GM21529 (cell line): ENCODE measurements at regions not wholly inside any gene's neighbourhood (a gene's known extent, or its start where the extent isn't known, plus 50 kb on each side); places are given as distances from the start of the nearest gene placed in this dataset.

ENCODE experiments used
- ATAC-seq: cut with Tn5 transposase; IDR thresholded peaks from one replicate; pipeline ENCODE4 v1.9.1; 2021; ENCODE audit not compliant: unreplicated experiment

DNA sequence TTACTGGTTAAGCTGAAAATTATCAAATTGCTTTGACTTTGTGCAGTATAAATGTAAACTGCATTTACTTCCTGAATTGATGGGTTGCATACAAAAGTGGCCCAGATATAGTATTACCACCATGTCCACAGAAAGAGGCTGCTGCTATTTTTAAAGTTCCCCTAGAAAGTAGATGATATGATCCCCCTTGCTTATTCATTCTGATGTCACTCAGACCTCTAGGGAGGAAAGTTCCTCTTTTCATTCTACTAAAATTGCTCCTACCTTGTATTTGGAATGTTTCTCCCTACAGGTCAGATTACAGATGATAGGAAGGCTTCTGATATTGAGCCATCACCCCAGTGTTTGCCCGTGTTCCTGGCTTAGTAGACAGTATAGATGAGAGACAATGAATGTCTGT lies 247.6 kb upstream of the TNP1 start:
- ATAC-seq, result no peak

DNA sequence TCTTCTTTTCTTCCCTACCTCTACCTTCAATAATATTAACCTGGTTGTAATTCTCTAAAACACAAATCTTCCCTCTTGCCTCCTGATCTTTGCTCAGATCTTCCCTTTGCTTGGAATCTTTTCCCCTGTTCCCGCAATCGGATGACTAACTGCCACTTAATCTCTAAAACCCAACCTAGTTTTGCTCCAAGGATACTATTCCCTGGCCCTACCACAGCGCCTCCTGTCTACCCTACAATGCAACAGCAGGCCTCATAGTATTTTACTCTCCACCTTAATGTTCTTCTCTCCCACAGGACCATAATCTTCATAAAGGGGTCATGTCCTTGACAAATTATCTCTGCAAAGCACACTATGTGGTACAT lies 246.8 kb upstream of the TNP1 start:
- ATAC-seq, result no peak

DNA sequence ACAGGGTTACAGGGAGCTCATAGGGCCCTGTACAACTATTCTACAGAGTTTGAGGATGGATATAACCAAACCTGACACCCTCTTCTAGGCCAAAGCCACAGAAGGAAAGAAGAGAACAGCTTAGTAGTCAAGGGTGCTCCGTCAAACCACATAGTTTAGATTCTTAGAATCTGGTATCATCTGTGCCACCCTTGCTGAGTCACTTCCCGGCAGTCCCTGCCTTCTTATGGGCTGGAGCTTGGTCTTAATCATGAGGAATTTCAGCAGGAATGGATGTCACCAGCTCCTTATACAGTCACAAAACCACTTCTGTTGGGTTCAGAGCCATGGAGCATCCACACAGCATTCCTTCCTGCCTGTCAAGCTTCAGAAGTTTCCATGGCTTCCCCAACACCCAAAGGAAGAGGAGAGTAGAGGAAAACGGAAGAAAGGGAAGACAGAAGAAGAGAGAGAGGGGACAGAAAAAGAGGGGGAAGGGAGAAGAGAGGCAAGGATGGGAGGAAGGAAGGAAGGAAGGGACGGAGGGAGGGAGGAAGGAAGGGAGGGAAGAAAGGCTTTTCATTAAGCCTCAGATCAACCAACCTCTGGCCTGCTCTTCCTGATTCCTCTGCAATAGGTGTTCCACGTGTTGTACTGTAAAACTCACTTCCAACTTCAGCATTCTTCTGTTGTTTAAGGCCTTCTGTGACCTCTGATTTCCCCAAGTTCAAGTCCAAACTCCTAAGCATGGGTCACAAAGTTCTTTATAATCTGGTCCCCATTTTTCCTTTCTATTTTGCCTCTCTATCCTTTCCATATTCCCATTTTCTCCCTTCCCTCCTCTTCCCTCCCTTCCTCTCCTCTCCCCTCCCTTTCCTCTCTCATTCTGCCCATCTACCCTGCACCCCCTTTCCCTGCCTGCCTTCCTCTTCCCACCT lies 246.1 kb upstream of the TNP1 start:
- no peak for ATAC-seq

DNA sequence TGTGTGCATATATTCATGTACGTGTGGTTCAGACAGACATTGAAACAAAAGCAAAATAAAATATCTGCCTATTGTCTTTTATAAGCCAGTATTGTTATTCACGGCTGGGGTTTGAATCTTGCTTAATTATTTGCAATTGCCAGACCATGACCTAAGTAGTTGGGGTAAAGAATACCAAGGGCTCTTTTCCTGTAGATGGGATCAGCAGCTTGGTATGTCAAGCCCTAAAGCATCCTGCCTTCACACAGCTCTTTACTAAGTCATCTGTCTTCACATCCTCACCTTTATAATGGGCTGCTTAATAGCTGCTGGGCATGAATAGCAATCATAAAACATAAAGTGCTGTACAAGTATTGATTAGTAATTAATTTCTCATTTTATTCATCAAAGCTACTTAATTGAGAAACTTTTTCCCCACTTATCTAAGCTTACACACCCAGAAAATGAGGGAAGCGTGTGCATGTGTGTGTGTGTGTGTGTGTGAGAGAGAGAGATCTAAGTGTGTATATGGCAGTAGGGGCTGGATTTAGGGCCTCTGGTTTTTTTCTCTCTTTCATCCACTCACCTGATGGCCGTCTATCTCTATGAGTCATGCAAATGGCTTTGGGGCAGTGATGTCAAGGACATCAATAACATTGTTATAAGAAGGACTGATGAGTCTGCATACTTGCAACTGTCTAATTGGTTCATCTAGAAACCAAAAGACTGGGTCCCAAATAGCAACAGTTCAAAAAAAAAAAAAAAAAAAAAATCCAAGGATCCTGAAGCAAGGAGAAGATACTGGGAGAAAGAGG lies 244.1 kb upstream of the TNP1 start:
- ATAC-seq, result no peak

DNA sequence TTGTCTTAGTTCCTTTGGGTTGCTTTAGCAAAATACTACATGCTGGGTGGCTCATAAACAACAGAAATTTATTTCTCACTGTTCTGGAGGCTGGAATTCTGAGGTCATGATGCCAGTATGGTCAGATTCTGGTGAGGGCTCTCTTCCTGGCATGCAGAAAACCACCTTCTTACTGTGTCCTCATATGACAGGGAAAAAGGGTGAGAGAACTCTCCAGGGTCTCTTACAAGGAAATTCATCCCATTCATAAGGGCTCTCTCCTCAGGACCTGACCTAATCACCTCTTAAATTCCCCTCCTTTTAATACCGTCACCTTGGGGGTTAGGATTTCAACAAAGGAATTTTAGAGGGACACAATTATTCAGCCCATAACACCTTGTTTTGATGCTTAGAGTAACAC lies 243.1 kb upstream of the TNP1 start:
- ATAC-seq, result no peak

DNA sequence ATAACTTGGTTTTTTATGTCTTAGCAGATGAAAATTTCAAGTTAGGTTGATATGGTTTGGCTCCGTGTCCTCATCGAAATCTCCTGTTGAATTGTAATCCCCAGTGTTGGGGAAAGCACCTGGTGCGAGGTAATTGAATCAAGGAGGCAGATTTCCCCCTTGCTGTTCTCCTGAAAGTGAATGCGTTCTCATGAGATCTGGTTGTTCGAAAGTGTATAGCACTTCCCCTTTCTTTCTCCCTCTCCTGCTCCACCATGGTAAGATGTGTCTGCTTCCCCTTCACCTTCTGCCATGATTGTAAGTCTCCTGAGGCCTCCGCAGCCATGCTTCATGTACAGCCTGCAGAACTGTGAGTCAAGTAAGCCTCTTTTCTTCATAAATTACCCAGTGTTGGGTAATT lies 242.1 kb upstream of the TNP1 start:
- peak; percentile 93 for ATAC-seq

DNA sequence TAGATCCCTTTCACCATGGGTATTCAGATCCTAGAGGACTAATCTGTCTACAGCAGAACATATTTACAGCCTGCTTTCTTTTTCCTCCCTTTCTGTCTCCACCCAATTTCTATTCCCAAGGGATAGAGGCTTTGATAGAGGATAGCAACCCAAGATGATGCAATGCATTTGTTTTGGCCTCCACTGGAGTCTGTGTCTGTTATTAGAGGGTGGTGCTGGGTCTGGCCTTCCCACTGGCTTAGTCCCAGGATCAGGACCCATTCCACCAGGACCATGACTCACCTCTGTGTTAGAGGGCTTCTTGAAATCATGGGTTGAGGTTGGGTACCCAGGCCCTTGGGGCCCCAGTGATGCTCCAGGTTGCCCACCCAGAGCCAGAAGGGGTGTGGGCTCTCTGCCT lies 239.7 kb upstream of the TNP1 start:
- no peak for ATAC-seq

DNA sequence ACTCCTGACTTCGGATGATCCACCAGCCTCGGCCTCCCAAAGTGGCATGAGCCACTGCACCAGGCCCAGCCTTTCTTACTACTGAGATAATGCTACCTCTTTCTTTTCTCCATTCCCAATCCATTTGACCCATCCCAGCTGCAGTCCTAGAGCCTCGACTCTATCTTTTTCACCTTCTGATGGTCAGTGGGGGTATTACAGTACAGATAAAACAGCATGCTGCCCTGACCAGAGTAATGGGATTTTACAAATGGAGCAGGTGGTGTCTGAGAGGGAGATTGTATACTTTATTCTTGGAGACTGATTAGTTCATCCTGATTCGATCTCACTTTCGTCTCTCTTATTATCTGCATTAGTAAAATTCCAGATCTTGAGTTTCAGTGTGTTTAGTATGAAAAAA lies 238.6 kb upstream of the TNP1 start:
- no peak for ATAC-seq

DNA sequence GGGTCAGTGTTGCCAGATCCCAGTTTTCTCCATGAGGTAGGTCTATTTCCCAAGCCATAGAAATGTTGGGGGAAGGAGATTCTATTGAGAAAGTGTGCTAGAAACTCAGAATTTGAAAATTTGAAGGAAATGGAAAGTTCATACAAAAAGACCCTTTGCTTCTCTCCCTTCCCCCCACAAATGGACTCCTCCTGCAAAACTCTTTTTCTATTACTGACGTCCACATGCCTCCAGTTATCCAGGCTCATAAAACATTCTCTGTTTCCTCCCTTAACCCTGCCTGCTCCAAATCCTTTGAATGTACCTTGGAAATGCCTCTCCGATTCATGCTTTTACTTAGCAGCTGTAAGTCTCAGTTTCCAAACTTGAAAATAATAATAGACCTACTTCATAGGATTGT lies 237.5 kb upstream of the TNP1 start:
- ATAC-seq, result no peak

DNA sequence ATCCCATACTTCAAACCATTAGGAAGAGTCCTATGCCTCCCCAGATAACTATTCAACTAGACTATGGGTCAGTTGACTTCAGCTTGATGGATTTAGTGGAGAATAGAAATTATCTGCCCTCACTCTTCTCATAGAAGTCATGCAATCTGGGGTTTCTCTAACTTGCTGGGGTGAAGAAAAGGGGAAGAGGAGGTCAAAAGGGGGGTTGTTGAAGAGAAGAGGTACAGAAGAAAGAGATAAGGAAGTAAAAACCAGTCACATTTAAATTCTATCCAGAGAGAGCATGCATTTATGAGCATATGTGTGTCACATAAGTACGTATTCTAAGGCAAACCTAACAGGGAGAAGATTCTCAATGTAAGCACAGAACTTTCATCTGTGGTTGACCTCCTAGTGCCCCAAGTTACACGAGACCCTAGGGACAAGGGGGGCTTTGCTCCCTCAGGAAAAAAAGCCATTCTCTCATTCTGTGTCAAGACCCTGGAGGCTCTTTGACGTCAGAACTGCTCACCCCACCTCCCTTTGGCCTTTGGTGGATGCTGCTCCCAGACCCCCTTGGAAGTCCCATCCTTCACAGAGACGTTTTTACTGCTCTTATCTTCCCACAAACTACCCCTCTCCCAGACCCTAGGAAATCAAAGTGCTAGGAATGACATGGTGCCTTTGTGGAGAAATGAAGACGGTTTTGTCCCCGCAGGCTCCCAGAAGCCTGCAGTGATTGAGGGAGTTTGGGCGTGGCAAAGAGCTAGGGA lies 236.8 kb upstream of the TNP1 start:
- no peak for ATAC-seq

DNA sequence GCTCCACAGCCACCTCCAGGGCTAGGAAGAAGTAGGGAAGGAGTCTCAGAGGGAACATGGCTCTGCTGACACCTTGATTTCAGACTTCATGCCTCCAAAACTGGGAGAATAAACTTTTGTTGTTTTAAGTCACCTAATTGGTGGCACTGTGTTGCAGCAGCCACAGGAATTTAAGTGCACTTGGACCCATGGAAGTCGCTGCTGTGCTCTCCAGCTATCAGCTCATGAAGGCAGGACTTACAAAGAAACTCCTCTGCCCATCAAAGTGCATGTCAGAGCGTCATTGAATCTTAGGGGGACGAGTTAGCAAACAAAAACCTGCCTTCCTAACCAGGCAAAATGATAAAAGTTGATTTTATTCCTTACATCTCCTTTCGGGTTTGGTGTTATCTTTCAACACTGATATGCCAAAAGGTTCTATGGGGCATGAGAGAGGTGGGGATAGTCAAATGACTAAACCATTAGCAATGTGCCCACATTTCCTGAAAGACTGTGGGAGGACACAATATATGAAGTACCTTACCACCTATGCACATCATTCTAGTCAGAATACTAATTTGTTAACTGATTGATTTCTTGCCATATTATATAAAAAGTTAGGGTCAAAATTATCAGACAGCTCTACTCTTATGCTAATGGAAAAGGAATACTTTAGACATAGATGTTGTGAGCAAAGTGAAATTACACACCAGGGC lies 235.8 kb upstream of the TNP1 start:
- ATAC-seq, result no peak

DNA sequence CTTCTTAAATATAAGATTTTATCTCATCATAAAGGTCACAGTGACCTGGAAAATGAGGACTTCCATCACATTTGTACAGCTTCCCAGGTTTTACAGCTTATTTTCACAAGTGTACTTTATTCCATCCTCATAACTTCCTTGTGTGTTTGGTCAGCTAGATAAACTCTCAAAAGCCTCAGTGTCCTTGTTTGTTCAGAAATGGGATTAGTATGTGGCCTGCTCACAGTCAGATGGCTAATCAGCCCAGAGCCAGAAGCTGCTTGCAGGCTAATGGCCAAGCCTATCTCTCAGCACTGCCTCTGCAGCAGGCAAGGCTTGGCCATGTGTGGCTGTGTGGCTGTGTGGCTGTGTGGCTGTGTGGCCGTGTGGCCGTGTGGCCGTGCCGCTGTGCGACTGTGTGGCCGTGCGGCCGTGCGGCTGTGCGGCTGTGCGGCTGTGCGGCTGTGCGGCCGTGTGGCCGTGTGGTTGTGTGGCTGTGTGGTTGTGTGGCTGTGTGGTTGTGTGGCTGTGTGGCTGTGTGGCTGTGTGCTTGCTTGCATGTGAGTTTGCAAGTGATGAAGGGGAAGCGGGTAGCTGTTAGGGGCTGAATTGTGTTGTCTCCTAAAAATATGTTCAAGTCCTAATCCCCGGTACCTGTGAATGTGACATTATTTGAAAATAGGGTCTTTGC lies 233.0 kb upstream of the TNP1 start:
- ATAC-seq, result no peak

DNA sequence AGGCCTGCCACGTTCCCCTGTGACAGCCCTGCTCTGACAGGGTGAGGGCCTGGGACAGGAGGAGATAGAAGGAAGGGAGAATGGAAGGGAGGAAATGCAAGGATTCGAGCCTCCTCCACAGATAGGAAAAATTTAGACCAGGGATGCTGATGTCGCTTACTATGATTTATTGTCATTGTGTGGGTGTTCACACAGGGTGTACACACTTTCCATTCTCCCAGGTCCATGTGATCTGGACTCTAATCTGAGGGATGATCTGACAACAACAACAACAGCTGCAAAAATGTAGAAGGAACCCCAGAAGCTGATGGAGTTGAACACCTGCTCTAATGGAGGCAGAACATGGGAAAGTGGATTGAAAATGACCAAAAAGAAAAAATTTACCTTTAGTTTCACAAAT lies 231.7 kb upstream of the TNP1 start:
- ATAC-seq, result no peak

DNA sequence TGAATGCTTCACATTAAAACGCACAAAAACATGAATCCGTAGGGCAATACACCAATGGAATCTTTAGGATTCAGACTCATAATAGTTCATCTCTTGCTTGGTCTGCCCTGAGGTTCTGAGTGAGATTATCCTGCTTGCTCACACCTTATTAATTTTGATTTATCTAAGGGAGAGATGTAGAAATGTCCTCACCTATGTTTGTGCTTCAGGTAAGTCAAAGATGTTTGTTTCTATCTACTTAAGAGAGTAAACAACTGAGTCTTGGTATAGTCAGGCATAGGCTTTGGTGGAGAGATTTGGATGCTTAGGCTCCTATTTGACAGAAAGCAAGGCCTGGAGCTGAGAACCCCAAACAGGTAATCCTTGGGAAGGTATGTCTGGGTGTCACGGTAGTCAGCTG lies 231.0 kb upstream of the TNP1 start:
- ATAC-seq, result no peak

DNA sequence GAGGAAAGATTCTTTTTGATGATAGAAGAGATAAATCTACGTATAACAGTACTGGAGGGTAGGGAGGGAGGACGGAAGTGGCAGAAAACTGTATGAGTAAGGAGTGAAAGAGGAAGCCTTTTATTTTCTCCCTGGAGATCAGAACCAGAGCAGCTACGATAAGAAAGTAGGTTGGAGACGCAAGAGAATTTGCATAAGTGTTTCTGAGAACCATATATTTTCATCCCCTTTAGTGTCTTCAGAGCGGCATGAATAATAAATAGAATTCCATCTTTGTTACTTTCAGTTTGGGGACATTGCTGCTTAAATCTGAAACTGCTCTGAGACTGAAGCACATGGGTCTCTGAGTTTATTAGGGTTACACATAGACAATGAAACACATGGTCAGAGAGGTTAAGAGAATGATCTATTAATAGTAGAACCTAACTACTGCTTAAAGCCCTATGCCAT lies 230.2 kb upstream of the TNP1 start:
- peak; percentile 75 for ATAC-seq

DNA sequence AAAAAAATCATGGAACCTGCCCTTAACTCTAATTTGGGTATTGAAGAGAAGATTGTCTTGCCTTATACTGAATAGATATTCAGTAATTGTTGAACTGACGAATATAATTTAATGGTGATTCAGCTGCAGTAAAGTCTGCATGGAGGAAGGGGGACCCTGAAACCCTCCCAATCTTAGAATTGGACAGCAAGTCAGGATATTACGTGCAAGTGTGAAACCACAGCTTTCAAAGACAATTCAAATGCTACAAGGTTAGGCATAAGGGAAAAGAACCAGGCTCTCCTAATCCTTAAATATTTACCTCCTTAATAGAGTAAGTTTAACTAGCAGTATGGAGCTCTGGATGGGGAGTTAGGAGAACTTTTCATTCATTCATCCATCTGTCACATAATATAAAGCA lies 226.9 kb upstream of the TNP1 start:
- ATAC-seq, result no peak

DNA sequence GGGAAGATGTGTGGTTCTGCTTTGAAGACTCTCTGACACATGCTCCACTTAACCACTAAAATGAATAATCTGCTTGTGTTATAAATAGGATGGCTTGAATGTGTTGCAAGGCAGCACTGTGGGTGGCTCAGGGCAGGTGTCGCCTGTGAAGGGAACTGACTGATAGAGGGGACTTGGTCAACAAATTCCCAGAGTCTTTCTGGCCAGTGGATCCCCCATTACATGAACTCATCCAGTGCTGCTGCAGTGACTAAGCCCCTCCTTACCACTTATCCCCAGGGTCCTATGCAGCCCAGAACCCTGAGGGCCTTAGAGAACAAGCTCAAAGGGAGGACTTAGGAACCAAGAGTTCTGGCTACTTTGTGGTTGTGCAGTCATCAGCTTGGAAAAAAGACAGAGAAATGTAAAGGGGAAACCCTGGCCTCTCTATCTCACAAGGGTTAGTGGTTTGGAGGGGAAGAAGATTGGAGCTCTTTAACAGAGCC lies 226.2 kb upstream of the TNP1 start:
- ATAC-seq, result peak; percentile 41

DNA sequence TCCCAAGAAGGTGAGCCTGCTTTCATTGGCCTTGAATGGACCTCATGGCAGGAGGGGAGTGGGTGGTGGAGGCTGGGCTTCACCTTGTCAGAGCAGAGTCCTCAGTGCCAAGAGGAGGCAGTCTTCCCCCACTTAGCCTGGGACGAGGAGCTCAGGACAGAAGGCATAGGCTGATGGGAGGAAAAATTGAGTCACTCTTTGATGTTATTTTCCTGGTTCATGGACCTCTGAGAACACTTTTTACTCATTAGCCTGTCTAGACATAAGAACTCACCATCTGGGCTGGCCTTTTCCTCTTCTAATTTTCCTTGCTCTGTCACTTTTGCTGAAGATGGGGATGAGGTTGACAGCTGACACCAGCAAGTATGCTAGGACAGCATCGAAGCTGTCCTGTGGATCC lies 225.7 kb upstream of the TNP1 start:
- ATAC-seq, result no peak

DNA sequence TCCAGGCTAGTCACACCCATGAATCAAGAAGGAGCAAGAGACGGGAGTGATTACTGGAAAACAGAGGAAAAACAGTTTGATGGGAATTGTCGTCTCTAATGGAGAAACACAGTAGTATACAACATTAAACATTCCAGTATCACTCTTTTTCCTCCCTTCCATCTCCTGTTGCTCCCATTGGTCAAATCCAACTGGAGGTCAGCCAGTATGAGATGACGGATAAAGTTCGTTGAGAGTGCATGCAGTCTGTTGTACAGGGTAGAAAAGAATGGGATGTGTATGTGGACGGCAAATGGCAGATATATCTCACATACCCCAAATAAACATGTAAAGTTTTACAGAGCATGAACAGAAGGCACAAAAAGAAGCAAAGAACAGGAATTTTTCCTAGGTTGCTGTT lies 221.9 kb upstream of the TNP1 start:
- no peak for ATAC-seq

DNA sequence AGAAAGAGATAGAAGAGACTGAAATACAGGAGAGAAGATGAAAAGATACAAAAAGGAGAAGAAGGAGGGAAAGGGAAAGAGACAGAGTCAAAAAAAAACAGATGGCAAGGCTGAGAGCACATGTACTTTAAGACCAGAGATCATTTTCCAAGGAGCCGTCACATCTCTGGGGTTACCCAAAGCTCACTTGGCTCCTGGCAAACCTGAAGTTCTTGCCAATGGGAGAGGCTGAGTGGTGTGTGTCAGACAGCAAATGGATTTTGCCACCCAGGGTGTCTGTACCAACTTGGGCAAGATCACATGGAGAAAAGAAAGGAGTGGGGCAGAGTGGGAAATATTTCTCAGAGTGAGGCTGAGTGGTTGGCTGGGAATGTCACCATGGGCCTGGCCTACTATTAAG lies 219.3 kb upstream of the TNP1 start:
- ATAC-seq, result no peak
